CMK (cell line): ENCODE measurements at regions not wholly inside any gene's neighbourhood (a gene's known extent, or its start where the extent isn't known, plus 50 kb on each side); places are given as distances from the start of the nearest gene placed in this dataset.

ENCODE experiments used
- DNase-seq: peaks from one replicate; pipeline ENCODE4 v3.0.0-alpha.2; 2010; ENCODE audit warnings: low read depth

DNA sequence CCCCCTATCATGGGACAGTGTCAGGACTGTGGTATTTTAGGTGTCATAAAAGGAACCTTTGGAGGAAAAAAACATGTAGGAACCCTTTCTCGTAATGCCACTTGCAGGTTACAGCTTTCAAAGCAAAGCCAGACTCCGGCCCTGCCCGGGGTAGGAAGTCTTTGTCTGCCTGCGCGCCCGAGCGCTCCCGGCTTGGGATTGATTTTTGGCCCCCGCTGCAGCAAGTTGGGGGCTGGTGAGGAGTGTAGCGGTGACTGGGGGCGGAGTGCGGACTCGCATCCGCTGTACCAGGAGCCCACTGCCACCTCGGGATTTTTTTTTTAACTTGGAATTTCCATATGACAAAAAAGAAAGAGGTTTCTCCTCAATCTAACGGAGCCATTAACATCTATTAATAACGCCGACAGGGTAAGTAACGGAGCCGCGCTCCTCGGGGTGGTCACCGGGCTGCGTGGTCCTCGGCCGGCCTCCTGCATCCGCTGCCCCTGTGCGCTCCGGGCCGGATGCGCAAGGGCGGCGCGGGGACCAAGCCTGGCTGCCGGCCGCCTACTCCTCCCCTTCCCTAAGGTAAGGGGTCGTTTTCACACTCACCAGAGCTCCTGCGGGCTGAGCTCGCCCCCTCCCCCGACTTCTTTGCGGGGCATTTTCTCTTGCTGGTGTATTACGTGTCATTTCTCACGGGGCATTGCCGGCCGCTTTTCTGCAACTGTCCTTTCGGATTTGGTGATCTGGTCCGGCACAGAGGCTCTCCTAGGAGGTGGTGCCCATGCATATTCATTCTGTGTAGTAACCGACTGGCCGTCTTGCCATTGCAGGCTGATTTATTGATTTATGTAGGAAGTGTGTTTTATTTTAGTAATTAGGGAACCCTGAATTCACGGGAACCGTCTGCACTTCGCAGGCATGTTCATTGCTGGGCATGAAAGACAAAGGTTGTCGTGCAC, 219.8 kb upstream of the TOPAZ1 start:
- no peak for DNase-seq

DNA sequence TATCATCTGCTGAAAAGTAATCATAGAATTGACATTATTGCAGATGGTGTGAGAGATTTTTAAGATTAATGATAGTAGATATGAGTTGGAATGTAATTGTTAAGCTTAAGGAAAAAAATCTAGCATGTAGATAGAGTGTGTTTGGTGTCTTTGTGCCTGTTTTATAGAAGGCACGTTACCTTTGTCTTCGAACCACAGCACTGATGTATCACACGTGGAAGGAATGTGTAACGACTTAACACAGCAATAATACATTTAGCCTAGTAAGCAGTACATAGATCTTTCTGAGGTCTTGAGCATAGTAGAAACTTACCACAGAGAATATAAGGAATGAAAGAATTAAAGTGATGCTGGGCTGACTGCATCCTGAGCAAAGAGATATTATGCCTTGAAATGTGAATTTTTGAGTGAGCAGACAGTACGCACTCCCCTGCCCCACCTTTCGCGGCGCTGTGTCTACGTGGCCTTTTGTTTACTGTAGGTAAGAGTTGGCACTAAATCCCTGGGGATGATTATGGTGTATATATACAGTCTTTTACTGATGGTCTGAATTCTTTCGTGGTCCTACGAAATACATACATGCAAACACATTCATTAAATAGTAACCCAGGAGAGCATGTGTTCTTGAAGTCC, 217.6 kb upstream of the TOPAZ1 start:
- no peak for DNase-seq

DNA sequence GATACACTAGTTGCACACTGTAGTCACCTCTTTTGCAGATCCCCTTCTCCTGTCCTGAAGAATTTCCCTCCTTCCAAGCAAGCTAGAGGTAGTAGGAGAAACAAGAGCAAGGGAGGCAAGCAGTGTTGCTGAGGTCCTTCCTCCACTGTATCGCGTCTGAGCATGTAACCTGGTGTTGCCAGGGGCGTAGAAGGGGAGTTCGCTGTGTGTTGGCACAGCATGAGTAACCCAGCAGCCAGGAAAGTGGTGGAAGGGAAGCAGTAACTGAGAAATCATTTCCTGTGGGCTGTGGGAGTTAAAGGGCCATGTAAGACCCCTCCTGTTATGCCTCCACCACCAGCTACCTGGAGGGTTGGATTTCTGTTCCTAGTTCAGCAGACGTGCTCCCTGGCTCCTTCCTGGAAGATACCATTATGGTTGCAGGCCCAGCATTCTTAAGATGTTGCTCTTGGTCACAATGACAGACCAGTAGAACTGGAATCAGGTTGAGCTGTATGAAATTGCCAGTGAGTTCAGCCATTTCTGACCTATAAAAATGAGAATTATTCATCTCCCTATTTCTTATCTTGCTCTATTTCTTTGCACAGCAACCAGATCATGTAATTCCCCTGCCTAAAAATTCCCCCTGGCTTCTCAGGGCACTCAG, 215.3 kb upstream of the TOPAZ1 start:
- DNase-seq: no peak

DNA sequence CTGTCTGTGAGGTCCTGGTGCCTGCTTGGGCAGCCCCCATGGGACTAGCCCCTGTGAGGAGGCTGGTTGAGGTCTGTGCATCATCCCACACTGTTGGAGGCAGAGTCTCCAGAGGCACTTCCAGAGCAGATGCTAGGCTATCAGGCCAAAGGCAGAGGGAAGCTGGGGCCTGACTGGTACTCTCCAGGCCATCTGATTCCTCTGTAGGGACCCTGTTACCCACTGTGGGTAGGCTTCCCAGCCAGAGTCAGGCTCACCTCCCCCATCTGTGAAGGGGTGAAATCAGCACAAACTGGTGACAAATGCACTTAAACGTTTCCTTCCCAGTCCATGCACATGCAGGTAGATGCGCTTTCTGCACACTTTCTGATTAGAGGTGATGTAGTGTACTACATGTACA, 212.6 kb upstream of the TOPAZ1 start:
- DNase-seq: no peak

DNA sequence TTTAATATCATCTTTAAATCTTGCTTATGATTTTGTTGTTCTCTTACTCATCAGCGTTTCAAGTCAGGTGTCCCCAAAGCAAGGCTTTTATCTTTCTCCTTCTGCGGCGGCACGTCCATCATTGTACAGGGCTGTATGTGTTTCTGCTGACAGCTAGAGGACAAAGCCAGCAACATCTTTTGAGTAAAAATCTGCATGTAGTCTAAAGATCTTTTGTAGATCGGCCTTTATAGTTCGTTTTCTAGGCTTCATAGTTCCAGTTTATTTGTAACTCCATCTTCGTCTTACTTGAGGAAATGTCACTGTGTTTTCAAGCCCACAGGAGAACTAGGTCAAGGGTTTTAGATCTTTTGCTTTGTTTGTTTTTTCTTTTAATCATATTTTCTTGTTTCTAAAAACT, 211.4 kb upstream of the TOPAZ1 start:
- no peak for DNase-seq

DNA sequence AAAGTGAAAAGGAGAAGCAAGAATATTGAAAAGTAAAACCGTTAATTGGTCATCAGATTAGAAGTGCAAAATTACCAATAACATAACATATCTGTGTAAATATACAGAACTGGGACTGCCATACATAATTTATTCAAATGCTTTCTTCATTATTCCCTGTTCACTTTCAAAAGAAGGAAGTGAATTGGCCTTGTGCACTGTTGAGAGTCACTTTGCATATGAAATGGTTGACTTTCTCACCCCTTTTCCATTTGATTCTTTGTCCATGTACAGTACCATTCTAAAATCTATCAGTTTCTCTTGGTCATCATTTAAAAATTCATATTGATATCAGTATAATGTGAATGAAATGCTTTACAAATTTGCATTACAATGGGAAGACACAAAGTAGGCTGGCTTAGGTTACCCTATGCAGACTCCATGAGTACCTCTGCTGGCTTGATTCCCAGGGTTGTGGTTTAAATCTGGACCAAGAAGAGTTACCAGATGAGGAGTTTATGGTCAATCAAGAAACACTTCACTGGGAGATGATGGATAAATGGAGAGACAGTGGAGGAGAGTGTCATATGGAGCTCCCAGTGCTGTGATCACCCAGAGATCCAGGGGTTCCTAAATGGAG, 210.9 kb upstream of the TOPAZ1 start:
- DNase-seq: no peak

DNA sequence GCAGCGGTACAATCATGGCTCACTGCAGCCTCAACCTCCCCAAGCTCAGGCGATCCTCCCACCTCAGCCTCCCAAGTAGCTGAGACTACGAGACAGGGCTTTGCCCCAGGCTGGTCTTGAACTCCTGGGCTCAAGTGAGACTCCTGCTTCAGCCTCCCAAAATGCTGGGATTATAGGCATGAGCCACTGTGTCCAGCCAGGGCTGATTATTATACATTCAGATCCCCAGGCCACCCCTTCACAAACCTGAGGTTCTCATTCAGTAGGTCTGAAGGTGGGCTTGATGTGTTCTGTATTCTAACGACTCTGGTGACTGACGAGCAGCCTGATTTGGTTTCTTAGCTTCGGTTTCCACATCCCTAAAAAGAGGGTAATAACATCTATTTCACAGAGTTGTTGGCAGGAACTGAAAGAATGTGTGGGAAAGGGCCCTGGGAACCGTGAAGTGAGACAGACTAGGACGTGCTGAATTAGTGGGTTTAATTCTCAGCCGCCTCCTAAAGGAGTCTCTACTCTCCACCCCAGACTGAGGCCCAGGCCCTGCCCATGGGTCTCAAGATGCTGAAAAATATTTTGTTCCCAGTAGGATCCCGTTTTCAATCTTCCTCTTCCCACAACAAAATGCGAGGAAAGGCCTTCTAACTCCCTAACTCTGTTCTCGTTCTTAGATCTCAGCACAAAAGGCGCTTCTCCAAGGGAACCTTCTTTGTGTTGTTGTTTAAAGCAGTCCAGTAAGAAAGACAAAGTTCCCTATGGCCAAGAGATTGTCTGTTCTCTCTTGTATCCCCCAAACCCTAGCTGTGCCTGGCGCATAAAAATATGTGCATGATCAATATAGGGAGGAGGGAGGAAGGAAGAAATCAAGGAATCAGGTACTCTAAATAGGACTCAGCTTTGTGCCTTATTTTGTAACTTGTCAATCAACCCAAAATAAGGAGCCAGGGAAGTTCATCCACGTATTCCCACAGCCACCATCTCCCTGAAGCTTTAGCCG, 210.0 kb upstream of the TOPAZ1 start:
- no peak for DNase-seq

DNA sequence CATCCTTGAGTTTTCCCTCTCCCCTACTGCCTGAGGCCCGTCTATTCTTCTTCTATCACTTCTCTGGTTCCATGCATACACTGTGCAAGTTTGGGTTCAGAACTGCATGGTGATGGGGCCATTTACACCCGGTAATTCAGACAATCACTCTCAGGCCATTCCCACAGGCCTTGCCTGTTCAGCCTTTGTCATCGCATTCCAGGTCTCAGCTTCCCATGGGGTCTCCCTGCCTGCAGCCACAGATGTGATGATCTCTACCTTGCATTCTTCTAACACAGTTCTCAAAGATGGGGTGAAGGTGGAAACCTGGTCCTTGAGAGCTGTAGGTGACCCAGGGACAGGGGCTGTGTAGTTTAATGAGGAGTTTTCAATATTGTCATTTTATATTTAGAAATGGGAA, 209.2 kb upstream of the TOPAZ1 start:
- DNase-seq: no peak

DNA sequence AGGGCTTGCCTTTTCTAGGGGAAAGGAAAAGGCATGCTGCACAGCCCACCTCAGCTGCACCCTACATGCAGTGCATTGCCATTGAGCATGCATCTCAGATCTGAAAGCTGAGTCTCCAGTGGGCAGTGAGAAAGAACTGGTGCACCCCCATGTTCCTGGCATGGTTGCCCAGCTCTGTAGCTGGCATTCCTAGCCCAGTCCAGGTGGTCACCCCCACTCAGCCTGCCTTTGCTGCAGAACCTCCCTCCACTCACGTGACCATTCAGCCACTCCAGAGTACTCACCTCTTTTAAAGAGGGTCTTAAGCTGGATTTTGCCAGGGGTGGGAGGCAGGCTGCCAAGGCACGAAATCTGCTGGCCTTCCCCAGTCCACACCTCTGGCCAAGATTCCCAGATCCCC, 208.6 kb upstream of the TOPAZ1 start:
- DNase-seq: no peak

DNA sequence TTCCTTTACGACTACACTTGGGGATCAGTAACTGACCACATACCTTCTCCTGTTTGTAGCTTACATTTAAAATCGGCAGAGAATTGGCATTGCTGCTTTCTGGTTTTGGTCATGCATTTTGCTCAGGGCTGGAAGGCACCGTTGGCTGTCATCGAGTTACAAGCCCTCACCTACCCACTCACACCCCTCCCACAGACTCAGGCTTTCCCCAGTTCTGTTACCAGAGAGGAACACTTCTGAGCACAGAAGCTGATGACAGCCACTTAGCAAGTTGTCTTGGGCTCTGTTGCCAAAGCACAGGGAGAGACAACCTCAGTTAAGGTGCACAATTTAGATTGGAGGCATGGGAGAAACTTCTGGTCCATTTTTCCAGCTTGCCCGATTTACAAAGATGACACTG, 204.8 kb upstream of the TOPAZ1 start:
- DNase-seq: no peak

DNA sequence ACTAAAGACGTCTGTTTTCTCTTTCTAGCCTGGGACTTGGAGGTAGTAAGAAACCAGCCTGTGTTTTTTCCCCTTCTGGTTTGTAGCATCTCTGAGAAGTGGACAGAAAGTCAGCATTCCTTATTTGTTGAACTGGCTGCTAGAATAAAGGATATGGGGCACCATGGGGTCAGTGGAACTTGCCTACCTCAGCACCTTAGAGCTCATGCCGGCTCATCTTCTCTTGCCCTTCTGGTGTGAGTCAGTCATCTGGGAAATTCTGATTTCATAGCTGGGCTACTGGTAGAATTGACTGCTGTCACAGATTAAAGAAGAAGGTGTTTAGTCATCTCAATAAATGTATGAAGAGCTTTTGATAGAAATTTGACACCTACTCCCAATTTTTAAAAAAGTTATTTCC, 202.7 kb upstream of the TOPAZ1 start:
- DNase-seq: no peak

DNA sequence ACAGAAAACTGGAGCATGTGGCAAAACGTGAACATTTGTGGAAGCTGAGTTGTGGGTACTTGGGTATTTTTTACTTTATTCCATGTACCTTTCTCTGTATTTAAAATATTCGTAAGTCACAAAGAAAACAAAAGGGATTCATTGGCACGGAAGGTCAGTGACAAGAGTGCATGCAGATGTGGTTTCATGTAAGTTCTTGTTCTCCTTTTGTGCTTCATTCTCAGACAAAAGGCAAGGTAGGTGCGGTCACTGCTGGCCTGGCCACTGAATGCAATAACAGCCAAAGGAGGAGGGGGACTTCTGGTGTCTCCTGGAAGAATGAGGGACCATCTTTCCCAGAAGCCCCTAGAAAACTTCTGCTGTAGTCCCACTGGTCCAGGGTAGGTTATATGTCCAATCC, 200.0 kb upstream of the TOPAZ1 start:
- no peak for DNase-seq

DNA sequence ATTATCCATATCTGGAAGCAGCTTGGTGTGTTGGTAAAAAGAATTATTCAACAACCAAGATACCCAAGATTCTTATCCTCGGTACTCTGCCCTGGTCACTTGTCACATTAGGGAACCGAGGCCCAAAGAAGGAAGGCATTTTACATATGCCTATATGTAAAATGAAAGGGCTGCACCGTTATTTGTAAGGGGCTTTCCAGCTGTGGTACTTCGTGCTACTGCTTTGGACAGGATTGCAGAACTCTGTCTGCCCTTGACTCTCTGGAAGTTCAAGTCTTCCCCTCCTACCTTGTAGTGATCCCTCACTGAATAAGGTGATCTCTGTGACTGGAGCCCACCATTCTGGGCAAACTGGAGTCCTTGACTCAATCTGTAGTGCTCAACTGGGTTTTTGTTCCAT, 198.9 kb upstream of the TOPAZ1 start:
- no peak for DNase-seq

DNA sequence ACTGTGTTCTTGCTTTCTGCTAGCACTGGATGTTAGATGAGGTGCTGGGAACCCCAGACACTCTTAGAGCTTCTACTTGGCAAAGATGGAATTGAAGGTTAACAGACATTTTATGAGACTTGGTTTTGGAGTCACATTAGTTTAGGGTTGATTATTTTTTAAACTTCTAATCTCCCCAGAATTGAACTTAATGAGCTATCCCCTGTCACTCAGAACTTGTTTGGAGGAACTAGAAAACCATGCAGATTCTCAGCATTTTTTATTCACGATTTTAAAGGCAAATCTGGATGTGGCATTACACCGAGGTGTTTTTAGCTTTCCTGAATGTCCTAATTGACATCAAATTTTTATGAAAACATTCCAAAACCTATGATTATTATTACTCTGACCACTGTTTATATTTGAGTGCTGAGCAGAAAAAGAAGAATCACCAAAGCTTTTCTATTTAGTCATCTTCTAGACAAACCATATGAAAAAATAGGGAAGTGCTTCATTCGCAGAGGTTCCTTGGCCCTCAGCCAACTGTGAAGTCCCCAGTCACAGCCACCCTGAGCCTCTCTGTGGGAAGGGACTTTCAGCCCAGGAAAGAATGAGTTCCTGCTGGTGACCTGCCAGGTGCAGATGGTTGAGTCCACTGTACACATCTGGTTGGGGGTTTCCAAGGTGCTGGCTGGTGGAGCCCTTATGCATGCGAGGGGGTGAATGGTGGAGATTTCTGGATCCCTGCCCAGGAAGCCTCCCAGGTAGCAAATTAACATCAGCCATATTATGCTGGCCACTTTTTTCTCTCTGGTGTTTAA, 196.0 kb upstream of the TOPAZ1 start:
- DNase-seq: no peak

DNA sequence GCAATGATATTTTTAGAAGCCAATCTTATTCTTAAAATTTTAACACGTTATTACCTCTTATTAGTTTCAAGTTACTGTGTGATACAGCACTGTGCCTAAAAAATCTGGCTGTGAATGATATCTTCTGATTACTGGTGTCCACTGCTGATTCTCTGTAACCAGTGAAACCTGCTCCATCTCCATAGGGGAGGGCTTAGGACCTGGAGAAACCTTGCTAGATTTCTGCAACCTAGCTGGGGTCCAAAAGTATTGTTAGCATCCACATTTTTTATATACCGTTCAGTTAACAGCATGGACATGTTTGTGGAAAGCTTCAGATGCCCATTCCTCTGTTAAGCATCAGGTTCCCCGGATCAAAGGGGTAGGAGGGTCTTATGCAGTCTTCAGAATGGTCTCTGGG, 193.9 kb upstream of the TOPAZ1 start:
- no peak for DNase-seq

DNA sequence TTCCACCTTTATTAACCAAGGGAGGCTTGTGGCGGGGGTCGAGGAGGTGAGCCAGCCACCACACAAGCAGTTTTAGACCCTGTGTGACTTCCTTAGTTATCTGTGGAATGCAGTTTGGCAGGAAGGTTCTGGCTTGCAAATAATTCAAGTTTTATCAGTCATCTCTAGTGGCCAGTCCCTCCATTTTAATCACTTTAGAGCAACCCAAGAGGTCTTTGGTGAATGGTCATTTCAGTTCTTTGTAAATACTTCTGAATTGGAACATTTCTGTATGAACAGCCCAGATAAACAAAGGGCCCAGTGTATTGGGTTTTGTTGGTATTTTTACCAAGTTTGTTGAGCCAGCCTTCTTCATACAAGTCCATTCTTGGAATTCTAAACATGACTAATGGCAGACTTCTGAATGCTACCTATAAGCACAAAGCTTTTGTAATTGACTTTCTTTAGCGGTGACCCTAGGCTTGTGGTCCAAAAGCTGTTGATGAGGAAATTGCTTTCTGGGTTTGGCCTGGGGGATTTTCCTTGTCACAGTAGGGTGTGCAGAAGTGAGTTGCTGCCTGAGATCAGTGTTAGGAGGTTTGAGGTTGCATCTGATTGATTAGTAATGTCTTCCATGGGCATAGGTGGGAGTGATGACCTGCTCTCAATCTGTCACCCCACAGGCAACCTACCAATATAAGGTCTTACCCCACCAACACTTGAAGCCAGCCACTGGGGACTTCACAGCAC, 193.3 kb upstream of the TOPAZ1 start:
- DNase-seq: no peak

DNA sequence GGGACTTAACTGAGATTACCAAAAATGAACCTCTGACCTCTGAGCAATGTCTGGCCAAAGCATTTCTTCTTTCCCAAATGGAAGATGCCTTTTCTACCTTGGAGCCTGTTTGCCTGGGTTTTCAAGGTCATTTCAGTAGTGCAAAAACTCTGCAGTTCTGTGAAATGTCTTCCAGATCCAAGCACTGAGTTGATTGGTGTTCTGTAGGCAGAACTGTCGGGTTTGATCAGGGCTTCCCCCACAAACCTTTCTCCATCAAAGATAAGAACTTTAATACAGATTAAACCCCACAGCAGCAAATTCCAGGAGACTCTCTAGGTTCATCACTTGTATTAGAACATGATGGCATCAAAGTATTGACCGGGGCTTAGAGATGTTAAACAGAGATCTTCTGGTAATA, 192.7 kb upstream of the TOPAZ1 start:
- DNase-seq: no peak

DNA sequence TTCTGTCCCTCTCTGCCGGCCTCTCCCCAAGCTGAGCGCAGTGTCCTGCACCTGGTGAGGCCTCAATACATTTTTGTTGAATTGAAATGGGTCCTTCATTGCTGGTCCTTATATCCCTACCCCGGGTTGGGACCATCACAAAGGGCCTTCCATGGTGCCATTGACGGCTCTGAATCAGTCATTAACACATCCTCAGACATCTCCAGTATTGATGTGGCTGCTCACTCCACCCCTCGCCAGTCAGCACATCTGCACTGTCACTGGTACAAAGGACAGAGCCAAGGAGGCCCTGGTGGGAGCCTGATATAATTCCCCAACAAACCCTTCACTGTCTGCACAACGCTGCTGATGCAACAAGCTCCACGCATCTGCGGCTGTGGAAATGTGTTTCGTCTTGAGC, 191.6 kb upstream of the TOPAZ1 start:
- no peak for DNase-seq

DNA sequence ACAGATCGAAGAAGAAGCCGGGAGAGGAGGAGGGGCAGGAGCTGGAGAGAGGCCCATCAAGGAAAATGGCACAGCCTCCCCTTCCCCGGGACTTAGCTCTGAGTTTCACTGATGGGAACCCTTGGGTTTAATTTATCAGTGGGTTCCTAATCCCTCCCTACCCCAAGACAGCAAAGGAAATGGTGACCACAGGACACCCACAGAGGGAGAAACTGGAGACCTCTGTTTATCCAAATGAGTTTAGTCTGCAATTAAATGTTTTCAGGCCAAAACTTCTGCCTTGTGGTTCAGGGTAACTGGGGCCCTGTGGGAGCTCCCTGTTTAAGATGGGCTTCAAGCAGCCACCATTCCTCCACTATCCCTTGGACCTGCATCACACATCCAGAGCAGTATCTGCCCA, 190.8 kb upstream of the TOPAZ1 start:
- no peak for DNase-seq

DNA sequence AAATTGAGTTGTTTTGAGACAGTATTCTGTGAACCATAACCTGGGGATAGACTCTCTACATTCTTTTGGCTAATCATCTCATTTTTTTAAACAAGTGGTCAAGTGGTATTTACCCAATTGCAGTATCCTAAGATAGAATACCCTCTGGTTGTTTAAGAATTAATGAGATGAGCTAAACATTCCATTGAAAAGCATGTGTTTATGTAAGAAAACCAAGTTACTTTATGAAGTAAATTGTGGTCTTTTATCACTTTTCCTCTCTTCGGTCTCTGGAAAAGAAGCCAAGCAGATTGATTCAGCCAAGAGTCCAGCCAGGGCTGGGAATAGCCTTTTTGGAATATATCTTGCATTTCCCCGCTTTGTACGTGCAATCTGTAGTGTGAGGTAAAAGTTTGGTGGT, 185.7 kb upstream of the TOPAZ1 start:
- DNase-seq: no peak
